ENCODE measurements at regions not wholly inside any gene's neighbourhood (a gene's known extent, or its start where the extent isn't known, plus 50 kb on each side); places are given as distances from the start of the nearest gene placed in this dataset.

DNA sequence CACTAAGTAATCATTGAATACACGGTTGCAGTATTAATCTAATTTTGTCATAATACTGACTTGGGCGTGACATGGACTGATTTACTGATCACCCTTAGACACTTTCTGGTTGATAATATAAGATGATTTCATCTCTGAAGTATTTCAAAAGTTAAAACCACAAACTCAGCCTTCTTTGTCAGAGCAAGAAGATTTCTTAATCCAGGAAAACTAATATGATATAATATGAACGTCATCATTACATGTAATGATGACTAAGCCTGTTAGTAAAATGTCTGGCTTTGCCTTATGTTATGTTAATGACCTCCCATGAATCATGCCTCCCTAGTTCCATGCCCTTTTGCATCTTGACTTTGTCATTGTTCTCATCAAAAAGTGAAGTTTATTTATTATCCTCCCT is 1325.0 kb upstream of the CDH2 start:
- TF ChIP-seq CTCF (optimal IDR thresholded peaks at IDR 0.05 in 1 of 3, IDR thresholded peaks at IDR 0.05 in 1 of 3, conservative IDR thresholded peaks at IDR 0.05 in 1 of 3; ENCODE audit: extremely low read depth in 1 of 3, insufficient read depth in 2 of 3, low read length in 3 of 3) (no peak), EZH2 (IDR thresholded peaks at IDR 0.05; ENCODE audit: low read length) (no peak)

Data from keratinocyte (primary cell).